ENCODE measurements at regions not wholly inside any gene's neighbourhood (a gene's known extent, or its start where the extent isn't known, plus 50 kb on each side); places are given as distances from the start of the nearest gene placed in this dataset.

GRCh38 chr13:48908381-48909055 lies 67.2 kb upstream of the FNDC3A start:
- no peaks in the 10 kb centered on the region for H3K36me3 Mint-ChIP-seq
- H3K4me3 Mint-ChIP-seq, result no peak overlapping the region
- no peak overlapping the region for H3K27ac Mint-ChIP-seq
- H3K9me3 Mint-ChIP-seq (ENCODE audit: low read depth), result no peaks in the 10 kb centered on the region
- no peaks in the 10 kb centered on the region for H3K27me3 Mint-ChIP-seq
- H3K4me1 Mint-ChIP-seq (ENCODE audit: low read depth), result no peaks in the 10 kb centered on the region

GRCh38 chr13:48909056-48909389 lies 66.7 kb upstream of the FNDC3A start:
- no peak overlapping the region for H3K27ac Mint-ChIP-seq
- no peaks in the 10 kb centered on the region for H3K4me1 Mint-ChIP-seq (ENCODE audit: low read depth)
- no peaks in the 10 kb centered on the region for H3K9me3 Mint-ChIP-seq (ENCODE audit: low read depth)
- no peak overlapping the region for H3K4me3 Mint-ChIP-seq
- no peaks in the 10 kb centered on the region for H3K27me3 Mint-ChIP-seq
- no peaks in the 10 kb centered on the region for H3K36me3 Mint-ChIP-seq

- peaks cover 1% of the 10 kb centered on the region for H3K27me3 Mint-ChIP-seq
Observed at GRCh38 chr13:48910686-48911085, 65.0 kb upstream of the FNDC3A start.

GRCh38 chr13:48919751-48920150 lies 56.0 kb upstream of the FNDC3A start:
- H3K27ac Mint-ChIP-seq, result no peak overlapping the region
- H3K4me3 Mint-ChIP-seq, result no peak overlapping the region
- H3K27me3 Mint-ChIP-seq, result peaks cover 2% of the 10 kb centered on the region
- H3K36me3 Mint-ChIP-seq, result peaks cover 12% of the 10 kb centered on the region
- no peaks in the 10 kb centered on the region for H3K9me3 Mint-ChIP-seq (ENCODE audit: low read depth)
- H3K4me1 Mint-ChIP-seq (ENCODE audit: low read depth), result no peaks in the 10 kb centered on the region

More at GRCh38 chr13:48910686-48911085, 65.0 kb upstream of the FNDC3A start:
- Mint-ChIP-seq H3K9me3 (ENCODE audit: low read depth) (no peaks in the 10 kb centered on the region), H3K4me1 (ENCODE audit: low read depth) (no peaks in the 10 kb centered on the region), H3K27ac (no peak overlapping the region), H3K36me3 (peaks cover 1% of the 10 kb centered on the region), H3K4me3 (no peak overlapping the region)

GRCh38 chr13:48920730-48921129 lies 55.0 kb upstream of the FNDC3A start:
- H3K4me1 Mint-ChIP-seq (ENCODE audit: low read depth), result no peaks in the 10 kb centered on the region
- H3K27me3 Mint-ChIP-seq, result peaks cover under 1% of the 10 kb centered on the region
- no peaks in the 10 kb centered on the region for H3K9me3 Mint-ChIP-seq (ENCODE audit: low read depth)
- H3K4me3 Mint-ChIP-seq, result no peak overlapping the region
- H3K36me3 Mint-ChIP-seq, result peaks cover 11% of the 10 kb centered on the region
- H3K27ac Mint-ChIP-seq, result no peak overlapping the region

- no peaks in the 10 kb centered on the region for H3K27me3 Mint-ChIP-seq
- no peaks in the 10 kb centered on the region for H3K4me1 Mint-ChIP-seq (ENCODE audit: low read depth)
- H3K9me3 Mint-ChIP-seq (ENCODE audit: low read depth), result no peaks in the 10 kb centered on the region
- H3K36me3 Mint-ChIP-seq, result peaks cover 7% of the 10 kb centered on the region
- H3K4me3 Mint-ChIP-seq, result no peak overlapping the region
- H3K27ac Mint-ChIP-seq, result no peak overlapping the region
Observed at GRCh38 chr13:48923376-48923775, 52.3 kb upstream of the FNDC3A start.

- H3K4me3 Mint-ChIP-seq, result no peak overlapping the region
- H3K36me3 Mint-ChIP-seq, result peaks cover 7% of the 10 kb centered on the region
- no peaks in the 10 kb centered on the region for H3K9me3 Mint-ChIP-seq (ENCODE audit: low read depth)
Observed at GRCh38 chr13:48925001-48925400, 50.7 kb upstream of the FNDC3A start.

More at GRCh38 chr13:48925001-48925400, 50.7 kb upstream of the FNDC3A start:
- no peak overlapping the region for H3K27ac Mint-ChIP-seq
- no peaks in the 10 kb centered on the region for H3K27me3 Mint-ChIP-seq
- no peaks in the 10 kb centered on the region for H3K4me1 Mint-ChIP-seq (ENCODE audit: low read depth)

Data from activated naive CD8-positive, alpha-beta T cell (primary cell).